ENCODE measurements at regions not wholly inside any gene's neighbourhood (a gene's known extent, or its start where the extent isn't known, plus 50 kb on each side); places are given as distances from the start of the nearest gene placed in this dataset.

GRCh38 chr6:4637691-4638433 is 138.3 kb upstream of the CDYL start:
- WGBS, 2 donors: 95 to 96% methylated on average over 5 of the region's 5 CpGs
- Histone ChIP-seq H3K4me3 (no peak overlapping the region), H3K4me1 (no peaks in the 10 kb centered on the region), H3K9me3 (peaks cover 0 to 7% (median 0%) of the 10 kb centered on the region in 11 donors), H3K36me3 (no peaks in the 10 kb centered on the region), H3K27ac (no peak overlapping the region), H3K27me3 (no peaks in the 10 kb centered on the region)
- intact Hi-C loops (cut with DNase I): no loop called here
- TF ChIP-seq CTCF (IDR thresholded peaks at IDR 0.05): no peak
- ATAC-seq (no peak), DNase-seq (no peak)

- H3K27me3 ChIP-seq: no peaks in the 10 kb centered on the region
- no peak overlapping the region for H3K27ac ChIP-seq
- peaks cover 0 to 2% (median 0%) of the 10 kb centered on the region in 11 donors for H3K9me3 ChIP-seq
- no peak overlapping the region for H3K4me3 ChIP-seq
- DNase-seq (no peak), ATAC-seq (no peak)
- H3K4me1 ChIP-seq: no peaks in the 10 kb centered on the region
- no peak for TF ChIP-seq CTCF (IDR thresholded peaks at IDR 0.05)
- WGBS, 2 donors: 83 to 95% methylated on average over 2 of the region's 2 CpGs
- H3K36me3 ChIP-seq: no peaks in the 10 kb centered on the region
- intact Hi-C loops (cut with DNase I): no loop called here
These were observed 139.4 kb upstream of the CDYL start for GRCh38 chr6:4636881-4637224.

- Histone ChIP-seq H3K27ac (no peak overlapping the region), H3K4me1 (no peaks in the 10 kb centered on the region), H3K4me3 (no peak overlapping the region)
These were observed 139.9 kb upstream of the CDYL start for GRCh38 chr6:4636191-4636880.

GRCh38 chr6:4635666-4636065 is 140.5 kb upstream of the CDYL start:
- intact Hi-C loops (cut with DNase I): no loop called here
- H3K4me3 ChIP-seq: no peak overlapping the region
- no peak overlapping the region for H3K27ac ChIP-seq
- H3K9me3 ChIP-seq: peaks cover 0 to 14% (median 4%) of the 10 kb centered on the region in 11 donors
- H3K27me3 ChIP-seq: no peaks in the 10 kb centered on the region
- WGBS, 2 donors: 80 to 83% methylated on average over 5 of the region's 5 CpGs
- DNase-seq (no peak), ATAC-seq (no peak)
- H3K36me3 ChIP-seq: no peaks in the 10 kb centered on the region
- H3K4me1 ChIP-seq: no peaks in the 10 kb centered on the region
- TF ChIP-seq CTCF (IDR thresholded peaks at IDR 0.05): no peak

More at GRCh38 chr6:4636191-4636880, 139.9 kb upstream of the CDYL start:
- WGBS, 2 donors: 91 to 94% methylated on average over 14 of the region's 14 CpGs
- no peak for TF ChIP-seq CTCF (IDR thresholded peaks at IDR 0.05)
- Histone ChIP-seq H3K36me3 (no peaks in the 10 kb centered on the region), H3K9me3 (peaks cover 0 to 7% (median 0%) of the 10 kb centered on the region in 11 donors), H3K27me3 (no peaks in the 10 kb centered on the region)
- ATAC-seq (no peak), DNase-seq (no peak)
- intact Hi-C loops (cut with DNase I): no loop called here

All from heart right ventricle (tissue), 16 donors.